Fibroblast of skin of back (primary cell): ENCODE measurements at regions not wholly inside any gene's neighbourhood (a gene's known extent, or its start where the extent isn't known, plus 50 kb on each side); places are given as distances from the start of the nearest gene placed in this dataset.

Experiments used
- DNase-seq: peaks from one replicate; pipeline ENCODE4 v3.0.0-alpha.2; 2013

- no peak for DNase-seq
Measured at GRCh38 chr2:157933160-157933920, 57.2 kb upstream of the ACVR1 start.

DNA sequence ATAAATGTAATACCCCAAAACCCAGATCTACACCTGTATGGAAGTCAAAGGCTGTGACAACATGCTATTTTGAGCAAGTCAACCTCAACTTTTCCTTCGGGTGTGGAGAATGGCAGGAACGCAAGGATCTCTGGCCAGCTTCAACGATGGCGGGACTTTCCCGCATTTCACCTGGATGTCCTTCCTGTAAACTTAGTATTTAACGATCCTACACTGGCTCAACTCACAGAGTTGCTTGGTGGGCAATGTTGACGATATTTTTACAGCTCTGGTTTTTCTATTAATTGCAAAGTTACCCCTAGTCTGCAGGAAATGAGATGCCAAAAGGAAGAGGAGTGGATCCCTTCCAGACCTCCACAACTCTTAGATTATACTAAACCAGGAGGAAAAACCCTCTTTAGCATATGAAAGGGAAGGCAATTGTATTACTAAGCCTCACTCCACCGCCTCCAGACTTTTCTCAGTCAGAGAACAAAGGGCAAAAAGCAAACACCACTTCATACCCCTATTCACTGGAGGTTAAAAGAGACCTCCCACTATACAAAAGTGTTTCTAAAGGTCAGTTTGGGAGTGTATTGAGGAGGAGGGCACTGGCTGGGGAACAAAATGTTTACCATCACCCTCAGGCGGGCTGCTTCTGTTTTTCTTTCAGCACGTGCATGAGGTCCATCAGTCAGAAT lies 56.5 kb upstream of the ACVR1 start:
- DNase-seq: no peak

DNA sequence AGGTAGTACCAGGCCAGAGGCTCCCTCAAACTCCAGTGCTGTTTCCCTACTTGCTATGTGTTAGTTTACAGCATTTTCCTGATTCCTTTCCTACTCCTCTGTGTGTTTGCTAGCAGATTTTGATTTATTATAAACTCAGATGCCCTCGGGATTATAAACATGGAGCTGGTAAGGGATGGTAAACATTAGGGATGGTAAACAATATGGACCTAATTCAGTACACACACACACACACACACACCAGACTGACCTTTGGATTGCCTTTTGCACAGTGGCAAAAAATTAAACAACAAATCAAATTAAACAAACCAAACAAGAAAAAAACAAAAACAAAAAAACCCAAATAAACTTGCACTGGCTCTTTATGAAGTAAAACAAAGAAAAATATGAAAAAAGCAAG lies 55.4 kb upstream of the ACVR1 start:
- DNase-seq: no peak

DNA sequence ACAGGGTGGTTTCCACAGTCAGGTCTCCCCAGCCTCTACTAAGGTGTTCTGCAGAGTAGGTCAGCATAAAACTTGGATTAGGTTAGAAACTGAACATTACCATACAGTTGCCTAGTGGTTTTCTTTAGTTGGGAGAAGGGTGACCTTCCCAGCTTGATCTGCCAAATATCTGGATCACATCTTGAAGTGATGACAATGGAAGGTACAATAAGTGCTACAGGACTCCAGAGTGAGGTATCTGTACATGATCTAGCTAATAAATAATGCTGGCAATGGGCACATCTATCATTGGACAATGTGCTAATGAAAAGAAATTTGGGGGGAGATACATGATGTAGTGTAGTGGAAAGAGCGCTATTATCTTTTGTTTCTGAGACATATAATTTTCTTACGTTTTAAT lies 54.6 kb upstream of the ACVR1 start:
- DNase-seq: no peak

DNA sequence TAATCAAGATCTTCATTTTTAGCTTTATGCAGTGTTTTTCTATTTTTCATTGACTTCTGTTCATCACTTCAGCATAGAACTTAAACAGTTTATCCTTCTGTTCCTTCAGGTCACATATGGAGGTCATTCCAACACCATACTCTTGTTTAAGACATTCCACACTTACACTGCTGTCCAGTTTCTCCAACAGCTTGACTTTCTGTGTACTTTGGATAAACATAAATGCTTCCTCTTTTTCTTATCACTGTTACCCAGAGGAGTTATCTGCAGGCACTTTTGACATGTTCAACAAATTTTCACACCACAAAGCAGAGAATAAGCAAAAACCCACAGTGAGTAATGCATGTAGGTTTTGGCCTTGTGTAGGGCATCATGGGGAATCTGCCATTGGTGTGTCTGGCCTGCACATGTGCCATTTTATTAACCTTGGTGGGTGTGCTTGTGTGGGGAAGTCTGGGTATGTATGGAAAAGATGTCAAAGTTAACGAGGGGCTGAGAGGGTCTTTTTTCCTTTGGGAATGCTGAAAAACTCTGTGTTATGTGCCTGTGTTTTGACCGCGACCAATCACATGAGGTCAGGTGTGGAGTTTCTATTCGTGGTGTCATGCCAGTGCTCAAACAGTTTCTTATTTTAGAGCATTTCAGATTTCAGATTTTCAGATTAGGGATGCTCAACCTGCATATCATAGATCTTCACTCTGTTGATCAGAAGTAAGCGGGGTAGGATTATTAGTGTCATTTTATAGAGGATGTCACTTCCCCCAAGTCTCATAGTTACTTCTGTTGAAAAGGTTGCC lies 53.9 kb upstream of the ACVR1 start:
- DNase-seq: no peak

DNA sequence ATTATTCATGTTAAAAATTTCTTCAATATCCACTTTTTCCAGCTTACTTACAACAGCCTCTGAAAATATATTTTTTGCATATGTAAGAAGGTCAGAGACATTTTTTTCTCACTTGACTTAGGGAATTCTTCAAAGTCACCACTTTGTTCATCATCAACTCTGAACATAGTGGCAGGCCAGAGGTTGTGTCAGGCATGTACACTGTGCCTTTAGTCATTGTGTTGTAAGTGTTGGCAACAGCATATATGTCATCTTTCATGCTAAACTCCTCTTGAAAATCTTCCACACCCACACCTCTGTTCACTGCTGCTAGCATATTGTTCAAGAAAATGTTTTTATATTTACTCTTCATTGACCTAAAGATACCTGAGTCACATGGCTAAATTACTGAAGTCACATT lies 52.2 kb upstream of the ACVR1 start:
- no peak for DNase-seq

- no peak for DNase-seq
Measured at GRCh38 chr2:157927155-157927554, 51.0 kb upstream of the ACVR1 start.
